ENCODE measurements at regions not wholly inside any gene's neighbourhood (a gene's known extent, or its start where the extent isn't known, plus 50 kb on each side); places are given as distances from the start of the nearest gene placed in this dataset.

DNA sequence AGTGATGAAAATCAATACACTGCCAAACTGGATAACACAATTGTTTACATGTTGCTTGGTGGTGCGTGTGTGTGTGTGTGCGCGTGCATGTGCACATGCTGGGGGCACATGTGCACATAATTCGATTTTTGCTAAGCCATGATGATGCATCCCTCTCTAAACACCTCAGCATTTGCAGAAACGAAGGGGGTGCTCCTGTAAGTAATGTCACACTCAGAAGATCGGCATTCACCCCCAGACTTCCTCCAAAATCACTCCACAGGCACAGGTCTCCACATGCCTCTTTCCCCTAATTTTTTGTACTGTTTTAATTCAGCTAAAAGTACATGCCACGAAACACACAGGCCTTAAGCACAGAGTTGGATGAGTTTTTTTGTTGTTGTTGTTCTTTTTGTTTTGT, 341.5 kb downstream of the SHANK2 start (continued):
- TF ChIP-seq SMC3 (IDR thresholded peaks at IDR 0.05; ENCODE audit: low read depth, low read length) (no peak), GABPA (IDR thresholded peaks at IDR 0.05; ENCODE audit: low read depth) (no peak), TAF1 (IDR thresholded peaks at IDR 0.05; ENCODE audit: borderline replicate concordance, low read depth, low read length) (no peak)
- TF ChIP-seq, protein P1, sequence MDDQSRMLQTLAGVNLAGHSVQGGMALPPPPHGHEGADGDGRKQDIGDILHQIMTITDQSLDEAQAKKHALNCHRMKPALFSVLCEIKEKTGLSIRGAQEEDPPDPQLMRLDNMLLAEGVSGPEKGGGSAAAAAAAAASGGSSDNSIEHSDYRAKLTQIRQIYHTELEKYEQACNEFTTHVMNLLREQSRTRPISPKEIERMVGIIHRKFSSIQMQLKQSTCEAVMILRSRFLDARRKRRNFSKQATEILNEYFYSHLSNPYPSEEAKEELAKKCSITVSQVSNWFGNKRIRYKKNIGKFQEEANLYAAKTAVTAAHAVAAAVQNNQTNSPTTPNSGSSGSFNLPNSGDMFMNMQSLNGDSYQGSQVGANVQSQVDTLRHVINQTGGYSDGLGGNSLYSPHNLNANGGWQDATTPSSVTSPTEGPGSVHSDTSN (IDR thresholded peaks at IDR 0.05): no peak
- TF ChIP-seq, protein P2, sequence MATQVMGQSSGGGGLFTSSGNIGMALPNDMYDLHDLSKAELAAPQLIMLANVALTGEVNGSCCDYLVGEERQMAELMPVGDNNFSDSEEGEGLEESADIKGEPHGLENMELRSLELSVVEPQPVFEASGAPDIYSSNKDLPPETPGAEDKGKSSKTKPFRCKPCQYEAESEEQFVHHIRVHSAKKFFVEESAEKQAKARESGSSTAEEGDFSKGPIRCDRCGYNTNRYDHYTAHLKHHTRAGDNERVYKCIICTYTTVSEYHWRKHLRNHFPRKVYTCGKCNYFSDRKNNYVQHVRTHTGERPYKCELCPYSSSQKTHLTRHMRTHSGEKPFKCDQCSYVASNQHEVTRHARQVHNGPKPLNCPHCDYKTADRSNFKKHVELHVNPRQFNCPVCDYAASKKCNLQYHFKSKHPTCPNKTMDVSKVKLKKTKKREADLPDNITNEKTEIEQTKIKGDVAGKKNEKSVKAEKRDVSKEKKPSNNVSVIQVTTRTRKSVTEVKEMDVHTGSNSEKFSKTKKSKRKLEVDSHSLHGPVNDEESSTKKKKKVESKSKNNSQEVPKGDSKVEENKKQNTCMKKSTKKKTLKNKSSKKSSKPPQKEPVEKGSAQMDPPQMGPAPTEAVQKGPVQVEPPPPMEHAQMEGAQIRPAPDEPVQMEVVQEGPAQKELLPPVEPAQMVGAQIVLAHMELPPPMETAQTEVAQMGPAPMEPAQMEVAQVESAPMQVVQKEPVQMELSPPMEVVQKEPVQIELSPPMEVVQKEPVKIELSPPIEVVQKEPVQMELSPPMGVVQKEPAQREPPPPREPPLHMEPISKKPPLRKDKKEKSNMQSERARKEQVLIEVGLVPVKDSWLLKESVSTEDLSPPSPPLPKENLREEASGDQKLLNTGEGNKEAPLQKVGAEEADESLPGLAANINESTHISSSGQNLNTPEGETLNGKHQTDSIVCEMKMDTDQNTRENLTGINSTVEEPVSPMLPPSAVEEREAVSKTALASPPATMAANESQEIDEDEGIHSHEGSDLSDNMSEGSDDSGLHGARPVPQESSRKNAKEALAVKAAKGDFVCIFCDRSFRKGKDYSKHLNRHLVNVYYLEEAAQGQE (IDR thresholded peaks at IDR 0.05; ENCODE audit: low read depth, low read length): no peak

- Histone ChIP-seq H3K4me1 (ENCODE audit: control insufficient read depth in 1 of 2, insufficient read depth in 2 of 2, low read depth in 1 of 2, low read length in 1 of 2) (no peaks in the 10 kb centered on the region), H3K79me2 (ENCODE audit: insufficient read depth) (no peaks in the 10 kb centered on the region), H3K4me3 (ENCODE audit: low read depth in 2 of 2, low read length in 1 of 2) (no peak overlapping the region), H3K27me3 (ENCODE audit: insufficient read depth) (no peaks in the 10 kb centered on the region), H3F3A (replicated peaks; ENCODE audit: insufficient read depth) (no peaks in the 10 kb centered on the region), H3K27ac (ENCODE audit: low read depth in 2 of 2, low read length in 1 of 2) (no peak overlapping the region), H3K9me2 (no peaks in the 10 kb centered on the region), H3K9me3 (no peaks in the 10 kb centered on the region), H4K20me1 (ENCODE audit: insufficient read depth) (no peaks in the 10 kb centered on the region), H3K4me2 (no peak overlapping the region), H3K9ac (no peak overlapping the region), H2AFZ (ENCODE audit: low read depth) (no peak overlapping the region), H3K36me3 (replicated peaks in 1 of 2; ENCODE audit: control insufficient read depth in 1 of 2, insufficient read depth in 2 of 2, low read length in 1 of 2) (no peaks in the 10 kb centered on the region)
- WGBS (ENCODE audit: low lambda C conversion rate): 44% methylated on average over 11 of the region's 11 CpGs
- CTCF ChIA-PET: no interaction called here
- POLR2A ChIA-PET: no interaction called here
- no peak for DNase-seq
- no peak for TF ChIP-seq FOXM1 (IDR thresholded peaks at IDR 0.05; ENCODE audit: low read depth)
- no peak for TF ChIP-seq POLR2AphosphoS5 (IDR thresholded peaks at IDR 0.05; ENCODE audit: low read depth, low read length)
- no peak for TF ChIP-seq USF1 (IDR thresholded peaks at IDR 0.05; ENCODE audit: borderline replicate concordance, low read depth)
- TF ChIP-seq NFIC (IDR thresholded peaks at IDR 0.05; ENCODE audit: borderline replicate concordance): no peak
- TF ChIP-seq SMC3 (IDR thresholded peaks at IDR 0.05; ENCODE audit: low read depth, low read length): no peak
- TF ChIP-seq GABPA (IDR thresholded peaks at IDR 0.05; ENCODE audit: low read depth): no peak
- TF ChIP-seq MEF2A (IDR thresholded peaks at IDR 0.05; ENCODE audit: borderline replicate concordance, low read depth): no peak
- TF ChIP-seq, protein P1 (IDR thresholded peaks at IDR 0.05): no peak
- TF ChIP-seq MAX (IDR thresholded peaks at IDR 0.05; ENCODE audit: low read depth): no peak
- TF ChIP-seq ELF1 (IDR thresholded peaks at IDR 0.05): no peak
- no peak for TF ChIP-seq IRF3 (IDR thresholded peaks at IDR 0.05; ENCODE audit: low read depth, low read length)
- no peak for TF ChIP-seq RFX5 (IDR thresholded peaks at IDR 0.05; ENCODE audit: low read length)
- TF ChIP-seq, protein P3, sequence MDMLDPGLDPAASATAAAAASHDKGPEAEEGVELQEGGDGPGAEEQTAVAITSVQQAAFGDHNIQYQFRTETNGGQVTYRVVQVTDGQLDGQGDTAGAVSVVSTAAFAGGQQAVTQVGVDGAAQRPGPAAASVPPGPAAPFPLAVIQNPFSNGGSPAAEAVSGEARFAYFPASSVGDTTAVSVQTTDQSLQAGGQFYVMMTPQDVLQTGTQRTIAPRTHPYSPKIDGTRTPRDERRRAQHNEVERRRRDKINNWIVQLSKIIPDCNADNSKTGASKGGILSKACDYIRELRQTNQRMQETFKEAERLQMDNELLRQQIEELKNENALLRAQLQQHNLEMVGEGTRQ (IDR thresholded peaks at IDR 0.05; ENCODE audit: borderline replicate concordance, low read depth, low read length): no peak
- no peak for TF ChIP-seq TCF12 (IDR thresholded peaks at IDR 0.05)
- no peak for TF ChIP-seq FOSL2 (IDR thresholded peaks at IDR 0.05; ENCODE audit: borderline replicate concordance, low read depth)
- no peak for TF ChIP-seq CHD2 (IDR thresholded peaks at IDR 0.05; ENCODE audit: low read length, partially characterized antibody)
These were observed 340.0 kb downstream of the SHANK2 start for GRCh38 chr11:70912226-70912840.

Measured in SK-N-SH (cell line).